ENCODE measurements at regions not wholly inside any gene's neighbourhood (a gene's known extent, or its start where the extent isn't known, plus 50 kb on each side); places are given as distances from the start of the nearest gene placed in this dataset.

DNA sequence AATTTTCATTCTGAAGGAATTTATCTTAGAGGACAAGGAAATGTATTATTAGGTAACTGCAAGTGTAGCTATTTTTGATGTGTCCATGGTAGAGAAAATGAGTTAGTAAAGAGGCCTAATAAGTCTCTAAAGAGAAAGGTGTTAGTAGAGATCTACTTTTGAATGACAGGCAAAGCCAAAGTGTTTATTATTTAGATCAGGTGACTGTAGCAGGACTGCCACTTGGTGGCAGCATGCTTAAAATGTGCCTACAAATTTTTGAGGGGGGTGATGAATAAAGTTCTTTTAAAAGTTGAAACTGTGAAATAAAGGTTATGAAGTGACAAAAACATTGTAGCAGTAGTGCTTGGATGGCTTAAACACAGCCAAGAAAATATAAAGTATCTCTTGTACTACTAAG lies 421.5 kb upstream of the MEIS1 start:
- TF ChIP-seq, protein P1, sequence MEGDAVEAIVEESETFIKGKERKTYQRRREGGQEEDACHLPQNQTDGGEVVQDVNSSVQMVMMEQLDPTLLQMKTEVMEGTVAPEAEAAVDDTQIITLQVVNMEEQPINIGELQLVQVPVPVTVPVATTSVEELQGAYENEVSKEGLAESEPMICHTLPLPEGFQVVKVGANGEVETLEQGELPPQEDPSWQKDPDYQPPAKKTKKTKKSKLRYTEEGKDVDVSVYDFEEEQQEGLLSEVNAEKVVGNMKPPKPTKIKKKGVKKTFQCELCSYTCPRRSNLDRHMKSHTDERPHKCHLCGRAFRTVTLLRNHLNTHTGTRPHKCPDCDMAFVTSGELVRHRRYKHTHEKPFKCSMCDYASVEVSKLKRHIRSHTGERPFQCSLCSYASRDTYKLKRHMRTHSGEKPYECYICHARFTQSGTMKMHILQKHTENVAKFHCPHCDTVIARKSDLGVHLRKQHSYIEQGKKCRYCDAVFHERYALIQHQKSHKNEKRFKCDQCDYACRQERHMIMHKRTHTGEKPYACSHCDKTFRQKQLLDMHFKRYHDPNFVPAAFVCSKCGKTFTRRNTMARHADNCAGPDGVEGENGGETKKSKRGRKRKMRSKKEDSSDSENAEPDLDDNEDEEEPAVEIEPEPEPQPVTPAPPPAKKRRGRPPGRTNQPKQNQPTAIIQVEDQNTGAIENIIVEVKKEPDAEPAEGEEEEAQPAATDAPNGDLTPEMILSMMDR (IDR thresholded peaks at IDR 0.05) = peak; percentile 50
- TF ChIP-seq ZFX (IDR thresholded peaks at IDR 0.05; ENCODE audit: borderline replicate concordance) = no peak
